Activated CD4-positive, alpha-beta memory T cell treated with anti-CD3 and anti-CD28 coated beads for 36 hours (primary cell): ENCODE measurements at regions not wholly inside any gene's neighbourhood (a gene's known extent, or its start where the extent isn't known, plus 50 kb on each side); places are given as distances from the start of the nearest gene placed in this dataset.

Experiments used
- CTCF ChIA-PET: fragments of 350-600 bp; sonication (Branson Sonifier 250); formaldehyde crosslinking; loops from one replicate; lab custom pipeline; 2021; ENCODE audit warnings: antibody characterized with exemption, inconsistent platforms; lab: Charles Lee
- POLR2A ChIA-PET: fragments of 350-600 bp; sonication (Branson Sonifier 250); formaldehyde crosslinking; loops from one replicate; lab custom pipeline; 2021; ENCODE audit warnings: antibody characterized with exemption; lab: Charles Lee
- DNase-seq: peaks from one replicate; pipeline ENCODE4 v3.0.0-alpha.2; 2020
- H3K27ac Mint-ChIP-seq: one replicate; pipeline ENCODE4 v1.8.0; 2021; ENCODE audit warnings: mixed read lengths
- H3K27me3 Mint-ChIP-seq: one replicate; pipeline ENCODE4 v1.8.0; 2021; ENCODE audit warnings: mixed read lengths
- H3K36me3 Mint-ChIP-seq: one replicate; pipeline ENCODE4 v1.8.0; 2021; ENCODE audit warnings: mixed read lengths
- H3K4me1 Mint-ChIP-seq: one replicate; pipeline ENCODE4 v1.8.0; 2021; ENCODE audit warnings: low read depth, mixed read lengths
- H3K4me3 Mint-ChIP-seq: one replicate; pipeline ENCODE4 v1.8.0; 2021; ENCODE audit warnings: mild to moderate bottlenecking, mixed read lengths
- H3K9me3 Mint-ChIP-seq: one replicate; pipeline ENCODE4 v1.8.0; 2021; ENCODE audit warnings: mixed read lengths
- intact Hi-C: fragments of 100-400 bp; cut with micrococcal nuclease; formaldehyde crosslinking; loops from one replicate; pipeline ENCODE4 v1.15.1; 2023

DNA sequence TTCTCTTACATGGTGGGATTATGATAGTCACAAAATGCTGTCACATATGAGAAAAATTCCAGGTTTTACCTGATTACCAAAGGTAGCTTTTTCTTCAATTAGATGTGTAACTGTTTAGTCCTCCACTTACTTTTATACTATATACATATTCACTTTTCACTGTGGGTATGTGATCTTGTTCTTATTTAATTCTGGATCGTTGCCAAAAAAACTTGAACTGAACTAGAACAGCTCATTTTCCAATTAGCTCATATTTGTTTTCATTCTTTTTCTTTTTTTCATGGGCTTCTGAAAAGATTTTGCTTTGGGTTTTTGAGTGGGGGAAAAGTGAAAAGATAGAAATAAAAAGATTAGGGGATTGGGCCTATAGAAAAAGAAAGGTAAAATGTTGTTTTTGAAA, 291.9 kb downstream of the NDFIP2 start:
- Mint-ChIP-seq H3K4me1 (no peaks in the 10 kb centered on the region), H3K27ac (no peak overlapping the region), H3K4me3 (no peak overlapping the region), H3K9me3 (peaks cover 2% of the 10 kb centered on the region), H3K36me3 (no peaks in the 10 kb centered on the region), H3K27me3 (no peaks in the 10 kb centered on the region)
- intact Hi-C loops, result no loop called here
- no peak for DNase-seq
- ChIA-PET CTCF (no interaction called here), POLR2A (interaction anchor here (0.6 kb wide), 1 partner anchor 12 kb away, joined by 3 read pairs; no protein-coding TSS in a partner anchor)

DNA sequence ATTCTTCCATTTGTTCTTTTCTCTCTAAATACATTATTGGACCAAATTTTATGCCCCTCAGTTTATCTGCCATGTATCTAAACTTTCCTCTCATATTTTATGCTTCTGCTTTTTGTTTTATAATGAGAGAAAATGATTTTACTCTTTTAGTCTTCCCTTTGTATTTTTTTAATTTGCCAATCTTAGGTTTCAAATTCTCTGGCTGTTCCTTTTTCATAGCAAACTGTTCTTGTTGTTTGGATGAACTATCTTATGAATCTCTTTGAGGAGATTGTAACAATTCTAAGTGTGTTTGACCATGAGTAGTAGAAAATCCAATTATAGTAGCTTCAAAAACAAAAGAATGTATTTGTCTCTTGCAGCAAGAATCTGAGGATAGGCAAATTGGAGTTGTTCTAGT, 290.5 kb downstream of the NDFIP2 start:
- Mint-ChIP-seq H3K36me3 (no peaks in the 10 kb centered on the region), H3K27ac (no peak overlapping the region), H3K9me3 (peaks cover 2% of the 10 kb centered on the region), H3K4me3 (no peak overlapping the region), H3K27me3 (no peaks in the 10 kb centered on the region), H3K4me1 (no peaks in the 10 kb centered on the region)
- no peak for DNase-seq
- ChIA-PET CTCF (no interaction called here), POLR2A (no interaction called here)
- intact Hi-C loops, result no loop called here

- no peak overlapping the region for H3K27ac Mint-ChIP-seq
- H3K4me3 Mint-ChIP-seq, result no peak overlapping the region
These were observed 289.1 kb downstream of the NDFIP2 start for GRCh38 chr13:79770056-79770455.

GRCh38 chr13:79767126-79767525, 286.2 kb downstream of the NDFIP2 start:
- no peak for DNase-seq
- H3K36me3 Mint-ChIP-seq, result no peaks in the 10 kb centered on the region
- ChIA-PET CTCF (interaction anchor here (0.6 kb wide), 1 partner anchor 1436 kb away, joined by 3 read pairs; no protein-coding TSS in a partner anchor), POLR2A (no interaction called here)
- no peaks in the 10 kb centered on the region for H3K27me3 Mint-ChIP-seq
- intact Hi-C loops, result no loop called here
- peaks cover 2% of the 10 kb centered on the region for H3K9me3 Mint-ChIP-seq
- no peaks in the 10 kb centered on the region for H3K4me1 Mint-ChIP-seq
- H3K4me3 Mint-ChIP-seq, result no peak overlapping the region
- no peak overlapping the region for H3K27ac Mint-ChIP-seq

More at GRCh38 chr13:79770056-79770455, 289.1 kb downstream of the NDFIP2 start:
- Mint-ChIP-seq H3K9me3 (peaks cover 2% of the 10 kb centered on the region), H3K4me1 (no peaks in the 10 kb centered on the region), H3K27me3 (no peaks in the 10 kb centered on the region), H3K36me3 (no peaks in the 10 kb centered on the region)
- ChIA-PET POLR2A (no interaction called here), CTCF (no interaction called here)
- intact Hi-C loops, result no loop called here
- no peak for DNase-seq

GRCh38 chr13:79765331-79765730, 284.4 kb downstream of the NDFIP2 start:
- H3K27ac Mint-ChIP-seq, result no peak overlapping the region
- POLR2A ChIA-PET, result no interaction called here
- H3K4me3 Mint-ChIP-seq, result no peak overlapping the region
- H3K27me3 Mint-ChIP-seq, result no peaks in the 10 kb centered on the region
- no peaks in the 10 kb centered on the region for H3K9me3 Mint-ChIP-seq
- no peaks in the 10 kb centered on the region for H3K4me1 Mint-ChIP-seq
- CTCF ChIA-PET, result no interaction called here
- H3K36me3 Mint-ChIP-seq, result no peaks in the 10 kb centered on the region
- no peak for DNase-seq
- intact Hi-C loops, result no loop called here

DNA sequence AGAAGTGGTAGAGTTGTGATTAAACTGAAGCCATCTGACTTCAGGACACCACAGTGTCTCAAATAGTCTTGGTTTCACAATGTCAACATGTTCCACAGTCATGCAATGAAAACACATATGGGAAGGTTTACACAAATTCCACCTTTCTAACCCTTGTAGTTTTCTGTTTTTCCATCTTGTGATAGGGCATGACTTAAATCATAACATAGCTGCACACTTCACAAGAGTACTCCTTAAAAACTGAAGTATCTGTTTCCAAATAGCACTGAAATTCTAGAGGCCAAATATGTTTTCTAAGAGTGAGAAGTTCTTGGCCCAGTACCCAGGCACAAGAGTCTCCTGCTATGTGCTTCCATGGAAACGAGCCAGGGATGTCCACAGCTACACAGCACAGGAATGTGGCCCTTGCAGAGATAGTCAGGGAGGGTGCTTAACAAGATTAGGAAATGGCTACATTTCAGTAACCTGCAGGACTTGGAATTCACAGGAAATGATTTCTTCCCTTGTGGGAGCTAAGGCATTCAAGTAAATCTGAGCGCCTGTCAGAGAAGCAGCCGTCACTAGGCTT, 269.1 kb downstream of the NDFIP2 start:
- intact Hi-C loops, result no loop called here
- CTCF ChIA-PET, result no interaction called here

GRCh38 chr13:79749566-79749965, 268.6 kb downstream of the NDFIP2 start:
- intact Hi-C loops, result no loop called here

More for the DNA sequence above, 269.1 kb downstream of the NDFIP2 start:
- H3K27me3 Mint-ChIP-seq, result no peaks in the 10 kb centered on the region
- no peak overlapping the region for H3K27ac Mint-ChIP-seq
- no peaks in the 10 kb centered on the region for H3K9me3 Mint-ChIP-seq
- POLR2A ChIA-PET, result no interaction called here
- H3K4me1 Mint-ChIP-seq, result no peaks in the 10 kb centered on the region
- H3K36me3 Mint-ChIP-seq, result no peaks in the 10 kb centered on the region
- DNase-seq, result no peak
- H3K4me3 Mint-ChIP-seq, result no peak overlapping the region

DNA sequence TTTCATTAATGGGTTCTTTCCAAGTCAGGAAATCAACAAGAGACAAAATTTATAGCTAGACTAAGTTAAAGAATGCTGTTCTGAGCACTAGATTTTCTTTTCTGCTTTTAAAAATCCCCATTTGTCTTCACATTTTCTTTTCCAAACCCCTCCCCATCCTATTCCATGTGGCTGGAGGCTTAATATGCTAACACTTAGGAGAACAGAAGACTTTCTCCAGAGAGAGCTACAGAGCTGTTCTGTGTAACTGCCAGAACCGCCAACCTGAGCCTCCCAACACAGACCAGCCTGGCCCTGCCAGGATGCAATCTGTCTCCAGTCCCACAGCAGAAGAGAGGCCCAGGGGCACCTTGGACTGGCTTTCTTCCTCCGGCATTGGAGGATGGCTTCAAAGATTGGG, 264.1 kb downstream of the NDFIP2 start:
- Mint-ChIP-seq H3K27me3 (no peaks in the 10 kb centered on the region), H3K4me3 (no peak overlapping the region), H3K36me3 (no peaks in the 10 kb centered on the region), H3K27ac (no peak overlapping the region), H3K4me1 (no peaks in the 10 kb centered on the region), H3K9me3 (no peaks in the 10 kb centered on the region)
- POLR2A ChIA-PET, result interaction anchor here (0.6 kb wide), 1 partner anchor 12 kb away, joined by 3 read pairs; no protein-coding TSS in a partner anchor
- DNase-seq, result no peak
- CTCF ChIA-PET, result no interaction called here
- intact Hi-C loops, result no loop called here

More at GRCh38 chr13:79749566-79749965, 268.6 kb downstream of the NDFIP2 start:
- Mint-ChIP-seq H3K4me3 (no peak overlapping the region), H3K27ac (no peak overlapping the region), H3K36me3 (no peaks in the 10 kb centered on the region), H3K9me3 (no peaks in the 10 kb centered on the region), H3K27me3 (no peaks in the 10 kb centered on the region), H3K4me1 (no peaks in the 10 kb centered on the region)
- CTCF ChIA-PET, result no interaction called here
- no peak for DNase-seq
- POLR2A ChIA-PET, result no interaction called here

- intact Hi-C loops, result no loop called here
- Mint-ChIP-seq H3K27me3 (no peaks in the 10 kb centered on the region), H3K4me1 (no peaks in the 10 kb centered on the region), H3K4me3 (no peak overlapping the region), H3K27ac (no peak overlapping the region), H3K9me3 (no peaks in the 10 kb centered on the region), H3K36me3 (no peaks in the 10 kb centered on the region)
- CTCF ChIA-PET, result no interaction called here
- POLR2A ChIA-PET, result no interaction called here
- DNase-seq, result no peak
These were observed 262.0 kb downstream of the NDFIP2 start for GRCh38 chr13:79742923-79743322.

GRCh38 chr13:79740991-79741390, 260.0 kb downstream of the NDFIP2 start:
- no peaks in the 10 kb centered on the region for H3K4me1 Mint-ChIP-seq
- H3K9me3 Mint-ChIP-seq, result no peaks in the 10 kb centered on the region
- no peak overlapping the region for H3K27ac Mint-ChIP-seq
- ChIA-PET POLR2A (no interaction called here), CTCF (no interaction called here)
- DNase-seq, result no peak
- intact Hi-C loops, result no loop called here
- no peaks in the 10 kb centered on the region for H3K27me3 Mint-ChIP-seq
- H3K4me3 Mint-ChIP-seq, result no peak overlapping the region
- no peaks in the 10 kb centered on the region for H3K36me3 Mint-ChIP-seq

- DNase-seq, result no peak
- CTCF ChIA-PET, result no interaction called here
- POLR2A ChIA-PET, result no interaction called here
- intact Hi-C loops, result no loop called here
- no peaks in the 10 kb centered on the region for H3K36me3 Mint-ChIP-seq
- no peaks in the 10 kb centered on the region for H3K27me3 Mint-ChIP-seq
- H3K27ac Mint-ChIP-seq, result no peak overlapping the region
- no peak overlapping the region for H3K4me3 Mint-ChIP-seq
- no peaks in the 10 kb centered on the region for H3K9me3 Mint-ChIP-seq
- H3K4me1 Mint-ChIP-seq, result no peaks in the 10 kb centered on the region
These were observed 255.4 kb downstream of the NDFIP2 start for GRCh38 chr13:79736356-79736755.

- intact Hi-C loops, result no loop called here
- no peak overlapping the region for H3K27ac Mint-ChIP-seq
- H3K27me3 Mint-ChIP-seq, result no peaks in the 10 kb centered on the region
- no peak overlapping the region for H3K4me3 Mint-ChIP-seq
- no peaks in the 10 kb centered on the region for H3K4me1 Mint-ChIP-seq
- no peaks in the 10 kb centered on the region for H3K36me3 Mint-ChIP-seq
- ChIA-PET POLR2A (no interaction called here), CTCF (no interaction called here)
- H3K9me3 Mint-ChIP-seq, result no peaks in the 10 kb centered on the region
- no peak for DNase-seq
These were observed 254.3 kb downstream of the NDFIP2 start for GRCh38 chr13:79735228-79735627.

GRCh38 chr13:79727086-79727485, 246.1 kb downstream of the NDFIP2 start:
- no peak overlapping the region for H3K27ac Mint-ChIP-seq
- H3K27me3 Mint-ChIP-seq, result no peaks in the 10 kb centered on the region
- H3K4me3 Mint-ChIP-seq, result no peak overlapping the region
- intact Hi-C loops, result no loop called here
- H3K4me1 Mint-ChIP-seq, result no peaks in the 10 kb centered on the region
- ChIA-PET CTCF (no interaction called here), POLR2A (no interaction called here)
- no peaks in the 10 kb centered on the region for H3K36me3 Mint-ChIP-seq
- no peak for DNase-seq
- H3K9me3 Mint-ChIP-seq, result peaks cover 4% of the 10 kb centered on the region
